Lower leg skin (tissue), 3 donors: ENCODE measurements at regions not wholly inside any gene's neighbourhood (a gene's known extent, or its start where the extent isn't known, plus 50 kb on each side); places are given as distances from the start of the nearest gene placed in this dataset.

ENCODE experiments used
- POLR2A ChIP-seq, 2 donors: fragments of 450-650 bp; IDR thresholded peaks; one replicate each; pipeline ENCODE4 v1.6.1; 2016 to 2017; ENCODE audit warnings: antibody characterized with exemption in 2 of 2, mild to moderate bottlenecking in 1 of 2, moderate library complexity in 1 of 2
- TF ChIP-seq, protein P1 (sequence below), 3 donors: fragments of 450-650 bp; IDR thresholded peaks; one replicate each; pipeline ENCODE4 v1.5.1; 2016; ENCODE audit warnings: antibody characterized with exemption in 3 of 3, mild to moderate bottlenecking in 3 of 3, moderate library complexity in 2 of 3

DNA sequence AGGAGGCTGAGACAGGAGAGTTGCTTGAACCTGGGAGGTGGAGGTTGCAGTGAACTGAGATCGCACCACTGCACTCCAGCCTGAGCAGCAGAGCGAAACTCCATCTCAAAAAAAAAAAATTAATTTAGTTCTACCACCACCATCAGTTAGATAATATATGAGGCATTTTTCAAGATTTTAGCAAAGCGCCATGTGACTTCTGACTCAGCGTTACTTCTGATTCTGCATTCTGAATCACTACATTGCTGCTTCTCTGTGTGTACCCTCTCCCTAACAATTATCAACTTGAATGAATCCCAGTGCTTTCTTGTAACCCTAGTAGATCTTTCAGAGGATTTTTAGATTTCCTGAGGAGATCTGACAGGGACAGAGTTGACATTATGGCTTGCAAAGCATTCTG, 176.8 kb upstream of the SORCS1 start:
- TF ChIP-seq, protein P1, sequence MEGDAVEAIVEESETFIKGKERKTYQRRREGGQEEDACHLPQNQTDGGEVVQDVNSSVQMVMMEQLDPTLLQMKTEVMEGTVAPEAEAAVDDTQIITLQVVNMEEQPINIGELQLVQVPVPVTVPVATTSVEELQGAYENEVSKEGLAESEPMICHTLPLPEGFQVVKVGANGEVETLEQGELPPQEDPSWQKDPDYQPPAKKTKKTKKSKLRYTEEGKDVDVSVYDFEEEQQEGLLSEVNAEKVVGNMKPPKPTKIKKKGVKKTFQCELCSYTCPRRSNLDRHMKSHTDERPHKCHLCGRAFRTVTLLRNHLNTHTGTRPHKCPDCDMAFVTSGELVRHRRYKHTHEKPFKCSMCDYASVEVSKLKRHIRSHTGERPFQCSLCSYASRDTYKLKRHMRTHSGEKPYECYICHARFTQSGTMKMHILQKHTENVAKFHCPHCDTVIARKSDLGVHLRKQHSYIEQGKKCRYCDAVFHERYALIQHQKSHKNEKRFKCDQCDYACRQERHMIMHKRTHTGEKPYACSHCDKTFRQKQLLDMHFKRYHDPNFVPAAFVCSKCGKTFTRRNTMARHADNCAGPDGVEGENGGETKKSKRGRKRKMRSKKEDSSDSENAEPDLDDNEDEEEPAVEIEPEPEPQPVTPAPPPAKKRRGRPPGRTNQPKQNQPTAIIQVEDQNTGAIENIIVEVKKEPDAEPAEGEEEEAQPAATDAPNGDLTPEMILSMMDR (IDR thresholded peaks at IDR 0.05), result no peak
- TF ChIP-seq POLR2A (IDR thresholded peaks at IDR 0.05), result no peak
